ENCODE measurements at regions not wholly inside any gene's neighbourhood (a gene's known extent, or its start where the extent isn't known, plus 50 kb on each side); places are given as distances from the start of the nearest gene placed in this dataset.

GRCh38 chr21:31559368-31560119, 99.9 kb upstream of the SOD1 start (continued):
- TF ChIP-seq CHD7 (IDR thresholded peaks at IDR 0.05; ENCODE audit: insufficient replicate concordance, low read length) (no peak), KDM1A (IDR thresholded peaks at IDR 0.05; ENCODE audit: borderline replicate concordance, low read length) (no peak), SP1 (IDR thresholded peaks at IDR 0.05; ENCODE audit: low read depth, low read length) (peak; percentile 91), POLR2AphosphoS5 (IDR thresholded peaks at IDR 0.05; ENCODE audit: low read depth, low read length) (peak; percentile 82), TAF1 (IDR thresholded peaks at IDR 0.05; ENCODE audit: low read depth, low read length) (peak; percentile 76), KDM4A (IDR thresholded peaks at IDR 0.05; ENCODE audit: low read depth, low read length, severe bottlenecking) (peak; percentile 12), NRF1 (IDR thresholded peaks at IDR 0.05; ENCODE audit: low read depth, low read length) (peak; percentile 19; the same call in 1 of the 2 replicates), SP2 (IDR thresholded peaks at IDR 0.05; ENCODE audit: low read length) (peak; percentile 70), YY1 (IDR thresholded peaks at IDR 0.05; ENCODE audit: low read depth, low read length) (0 out of 2 replicates have a peak, but pooled peaks have one; percentile 7), MAX (IDR thresholded peaks at IDR 0.05) (peak; percentile 63)
